ENCODE measurements at regions not wholly inside any gene's neighbourhood (a gene's known extent, or its start where the extent isn't known, plus 50 kb on each side); places are given as distances from the start of the nearest gene placed in this dataset.

DNA sequence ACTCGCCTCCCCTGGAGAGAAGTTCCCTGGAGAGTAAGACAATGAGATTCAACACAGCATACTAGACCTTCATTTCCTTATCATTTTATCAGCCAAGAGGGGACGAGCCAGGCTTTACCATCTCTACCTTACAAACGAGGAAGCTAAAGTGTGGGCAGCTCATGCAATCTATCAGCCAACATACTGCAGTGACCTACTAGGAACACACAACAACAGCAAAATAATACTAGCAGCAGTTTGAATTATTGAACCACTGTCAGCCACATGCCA, 60.0 kb upstream of the TEX51 start:
- DNase-seq: no peak

DNA sequence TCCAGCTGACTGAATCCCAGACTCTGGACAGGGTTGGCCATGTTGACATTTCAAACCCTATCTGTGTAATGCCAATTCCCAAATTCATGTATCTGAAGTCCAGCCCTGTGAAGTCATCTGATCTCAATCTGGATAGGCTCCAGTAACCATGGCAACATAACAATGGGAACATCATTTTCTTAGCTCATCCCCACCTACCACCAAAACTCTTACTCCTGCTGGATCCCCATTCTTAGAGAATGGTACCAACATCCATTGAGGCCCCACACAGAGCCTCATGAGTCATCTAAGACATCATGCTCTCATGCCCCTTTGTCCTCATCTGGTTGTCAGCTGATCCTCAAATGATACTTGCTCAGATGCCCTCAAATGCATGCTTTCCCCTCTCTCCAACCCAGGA, 58.9 kb upstream of the TEX51 start:
- in situ Hi-C loops (cut with MboI; ENCODE audit: low pct_unique_long_range_greater_than_20kb, low sequenced_read_pairs): no loop called here
- DNase-seq: no peak

More for the DNA sequence above, 60.0 kb upstream of the TEX51 start:
- in situ Hi-C loops (cut with MboI; ENCODE audit: low pct_unique_long_range_greater_than_20kb, low sequenced_read_pairs): no loop called here

GRCh38 chr2:126843081-126843480, 55.6 kb upstream of the TEX51 start:
- no peak for DNase-seq
- in situ Hi-C loops (cut with MboI; ENCODE audit: low pct_unique_long_range_greater_than_20kb, low sequenced_read_pairs): no loop called here

- in situ Hi-C loops (cut with MboI; ENCODE audit: low pct_unique_long_range_greater_than_20kb, low sequenced_read_pairs): no loop called here
- no peak for DNase-seq
These were observed 52.4 kb upstream of the TEX51 start for GRCh38 chr2:126846241-126846640.
